Kidney (tissue), 13 donors: ENCODE measurements at regions not wholly inside any gene's neighbourhood (a gene's known extent, or its start where the extent isn't known, plus 50 kb on each side); places are given as distances from the start of the nearest gene placed in this dataset.

Experiments
- DNase-seq, 5 donors: peaks; one replicate each; pipeline ENCODE4 v3.0.0-alpha.2; 2013 to 2020
- FAIRE-seq: peaks from 2 replicates; lab custom pipeline; 2012; peaks lifted over from hg19 to GRCh38; lab: Jason Lieb, UNC
- H3K27ac ChIP-seq, 2 donors: one replicate each; pipeline ENCODE4 v1.7.0; 2013; ENCODE audit warnings: low read depth in 2 of 2, low read length in 2 of 2, inconsistent platforms in 1 of 2
- H3K27me3 ChIP-seq: one replicate; pipeline ENCODE4 v1.7.1; 2013; ENCODE audit warnings: low read length, inconsistent platforms; ENCODE audit not compliant: control insufficient read depth, insufficient read depth
- H3K36me3 ChIP-seq, 3 donors: one replicate each; pipeline versions ENCODE4 v1.7.0 to v1.7.1; 2013; ENCODE audit warnings: low read length in 3 of 3, control low read depth in 1 of 3, inconsistent platforms in 1 of 3; ENCODE audit not compliant: insufficient read depth in 3 of 3, control insufficient read depth in 2 of 3
- H3K4me1 ChIP-seq, 3 donors: one replicate each; pipeline versions ENCODE4 v1.7.0 to v1.7.1; 2013; ENCODE audit warnings: low read length in 3 of 3, inconsistent platforms in 1 of 3, low read depth in 1 of 3; ENCODE audit not compliant: control insufficient read depth in 2 of 3, insufficient read depth in 2 of 3
- H3K4me3 ChIP-seq, 3 donors: one replicate each; pipeline versions ENCODE4 v1.7.0 to v1.8.1; 2013; ENCODE audit warnings: low read length in 3 of 3, control low read depth in 1 of 3, inconsistent platforms in 1 of 3
- H3K9ac ChIP-seq, 3 donors: one replicate each; pipeline versions ENCODE4 v1.7.0 to v1.7.1; 2013; ENCODE audit warnings: low read length in 3 of 3, control low read depth in 1 of 3, inconsistent platforms in 1 of 3
- H3K9me3 ChIP-seq, 3 donors: one replicate each; pipeline versions ENCODE4 v1.7.0 to v1.7.1; 2013; ENCODE audit warnings: low read length in 3 of 3, control low read depth in 1 of 3, inconsistent platforms in 1 of 3; ENCODE audit not compliant: control insufficient read depth in 2 of 3, insufficient read depth in 1 of 3
- CTCF ChIP-seq: IDR thresholded peaks from 3 replicates; pipeline ENCODE4 v1.5.1; 2012; ENCODE audit warnings: mild to moderate bottlenecking, moderate library complexity, borderline replicate concordance; ENCODE audit not compliant: insufficient read depth; ENCODE audit errors: extremely low read depth
- intact Hi-C: fragments of 100-400 bp; cut with DNase I; formaldehyde crosslinking; loops from one replicate; pipeline ENCODE4 v1.11.1; 2022
- donor health status: control.
- donor health status: control.
- donor health status: control.
- donor health status: control.
- donor health status: control.
- donor health status: DM: yes; HTN: yes; CAD: no.
- donor health status: Normal renal cell carcinoma (clear cell type).

- Histone ChIP-seq H3K27me3 (no peaks in the 10 kb centered on the region), H3K4me1 (no peaks in the 10 kb centered on the region), H3K4me3 (no peak overlapping the region), H3K9me3 (no peaks in the 10 kb centered on the region), H3K27ac (no peak overlapping the region), H3K36me3 (no peaks in the 10 kb centered on the region), H3K9ac (no peak overlapping the region)
- no peak for TF ChIP-seq CTCF
- intact Hi-C loops: no loop called here
- DNase-seq: no peak
- no peak for FAIRE-seq
Measured at GRCh38 chr1:214979191-214979590, 103.3 kb upstream of the KCNK2 start.

- no peak for TF ChIP-seq CTCF
- Histone ChIP-seq H3K4me1 (no peaks in the 10 kb centered on the region), H3K27ac (no peak overlapping the region), H3K27me3 (no peaks in the 10 kb centered on the region), H3K4me3 (no peak overlapping the region), H3K9me3 (no peaks in the 10 kb centered on the region), H3K36me3 (no peaks in the 10 kb centered on the region), H3K9ac (no peak overlapping the region)
- DNase-seq: no peak
- no peak for FAIRE-seq
- intact Hi-C loops: no loop called here
Measured at GRCh38 chr1:214980921-214981320, 101.6 kb upstream of the KCNK2 start.

GRCh38 chr1:214983126-214983869 lies 99.2 kb upstream of the KCNK2 start:
- intact Hi-C loops: no loop called here
- no peak for FAIRE-seq
- no peak for TF ChIP-seq CTCF

More at GRCh38 chr1:214983126-214983869, 99.2 kb upstream of the KCNK2 start:
- Histone ChIP-seq H3K4me1 (no peaks in the 10 kb centered on the region), H3K27ac (no peak overlapping the region), H3K36me3 (no peaks in the 10 kb centered on the region), H3K9me3 (no peaks in the 10 kb centered on the region), H3K4me3 (no peak overlapping the region), H3K9ac (no peak overlapping the region), H3K27me3 (no peaks in the 10 kb centered on the region)
- DNase-seq: no peak
